ENCODE measurements at regions not wholly inside any gene's neighbourhood (a gene's known extent, or its start where the extent isn't known, plus 50 kb on each side); places are given as distances from the start of the nearest gene placed in this dataset.

DNA sequence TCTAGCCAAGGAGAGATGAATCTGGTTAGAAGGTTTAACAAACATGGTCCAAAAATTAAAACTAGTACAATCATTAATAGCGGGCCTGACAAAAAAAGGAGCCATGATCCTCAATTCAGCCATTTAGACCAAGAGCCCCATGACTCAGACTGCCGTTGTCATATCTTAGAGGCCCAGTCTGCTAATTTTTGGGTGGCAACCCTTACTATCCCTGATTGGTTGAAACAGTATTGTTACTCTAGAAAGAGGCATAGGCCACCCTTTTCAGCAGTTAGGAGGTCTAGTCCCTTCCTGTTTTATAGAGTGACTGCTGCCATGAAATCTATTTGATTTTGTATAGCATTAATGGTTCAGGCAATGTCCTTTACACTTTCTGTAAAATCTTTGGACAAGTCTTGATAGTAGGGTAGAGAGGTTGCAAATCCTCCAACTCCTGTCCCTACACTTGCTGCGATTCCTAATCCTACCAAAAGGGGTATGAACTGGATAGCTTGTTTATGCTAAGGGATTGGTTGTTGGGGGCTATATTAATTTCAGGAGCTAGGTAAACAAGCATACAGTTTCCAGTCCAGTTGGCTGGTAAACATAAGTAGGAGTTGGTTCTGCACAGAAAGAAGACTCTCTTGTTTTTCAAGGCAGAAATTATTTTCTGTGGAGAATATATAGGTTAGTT is 1056.3 kb upstream of the CNTN5 start (continued):
- TF ChIP-seq NR2C2 (CRISPR knock-in tag; IDR thresholded peaks at IDR 0.05) (no peak), NR2C2 (tag; IDR thresholded peaks at IDR 0.05) (0 out of 2 replicates have a peak, but pooled peaks have one; percentile 27), USF1 (CRISPR knock-in tag; IDR thresholded peaks at IDR 0.05) (no peak)

GRCh38 chr11:97965849-97966646 is 1054.7 kb upstream of the CNTN5 start:
- Histone ChIP-seq H3K27ac (ENCODE audit: extremely low read depth, low read depth, low read length) (peak overlapping the region; percentile 98), H3K9me1 (ENCODE audit: control insufficient read depth, insufficient read depth, low read length) (no peaks in the 10 kb centered on the region), H3K27me3 (ENCODE audit: control insufficient read depth in 2 of 2, insufficient read depth in 2 of 2, low read length in 2 of 2) (no peaks in the 10 kb centered on the region), H3K9ac (ENCODE audit: insufficient read depth in 1 of 2, low read depth in 2 of 2, low read length in 2 of 2) (peak overlapping the region in 1 of 2 experiments; percentile 68; a peak in 2 of 4 replicates), H2AFZ (ENCODE audit: low read depth, low read length) (peak overlapping the region; percentile 68), H3K9me3 (replicated peaks; ENCODE audit: control insufficient read depth, insufficient read depth, low read depth, low read length) (peaks cover 32% of the 10 kb centered on the region), H4K20me1 (replicated peaks; ENCODE audit: control insufficient read depth, insufficient read depth, low read length) (no peaks in the 10 kb centered on the region), H3K4me2 (ENCODE audit: insufficient read depth, low read length) (peak overlapping the region; percentile 32; the same call in 1 of the 2 replicates), H3K4me3 (no peak overlapping the region), H3K4me1 (replicated peaks in 1 of 2; ENCODE audit: control insufficient read depth in 2 of 2, insufficient read depth in 2 of 2, low read length in 2 of 2) (peaks cover 10 to 38% of the 10 kb centered on the region in 2 experiments; a peak in 3 of 5 replicates), H3K79me2 (ENCODE audit: control insufficient read depth, insufficient read depth, low read length) (no peaks in the 10 kb centered on the region), H3K36me3 (ENCODE audit: control insufficient read depth, insufficient read depth, low read length) (peaks cover 17% of the 10 kb centered on the region)
- TF ChIP-seq ETV1 (tag; conservative IDR thresholded peaks at IDR 0.05; ENCODE audit: low read depth): no peak
- peak; percentile 84 for TF ChIP-seq ZNF75A (CRISPR knock-in tag; IDR thresholded peaks at IDR 0.05)
- no peak for TF ChIP-seq SMARCB1 (IDR thresholded peaks at IDR 0.05; ENCODE audit: insufficient read length, low read depth)
- TF ChIP-seq FOSL1 (tag; conservative IDR thresholded peaks at IDR 0.05): peak; percentile 94
- TF ChIP-seq CTBP1 (IDR thresholded peaks at IDR 0.05; ENCODE audit: borderline replicate concordance): no peak
- TF ChIP-seq ZNF175 (CRISPR knock-in tag; IDR thresholded peaks at IDR 0.05; ENCODE audit: low read depth): 0 out of 2 replicates have a peak, but pooled peaks have one; percentile 56
- ChIA-PET POLR2A (no interaction called here), CTCF (ENCODE audit: low intra/inter-chr PET ratio) (no interaction called here)
- 79% methylated on average over 1 of the region's 1 CpG for WGBS (ENCODE audit: insufficient coverage, low coverage, missing lambda C conversion rate)
- ATAC-seq (no peak), FAIRE-seq (no peak), DNase-seq (ENCODE audit: extremely low read depth in 1 of 4, low spot score in 3 of 4) (no peak)
- intact Hi-C loops (cut with micrococcal nuclease): loop anchor here (10.0 kb wide), 1 partner anchor 1049 kb away; no protein-coding TSS in a partner anchor
- no TSS peak for BruUV-seq (replicated peaks)
- in situ Hi-C loops (cut with MboI): no loop called here

All from K562 (cell line).